PC-9 (cell line): ENCODE measurements at regions not wholly inside any gene's neighbourhood (a gene's known extent, or its start where the extent isn't known, plus 50 kb on each side); places are given as distances from the start of the nearest gene placed in this dataset.

Experiments used
- CTCF ChIP-seq: fragments of 200-600 bp; sonication (generic); conservative IDR thresholded peaks from 2 replicates; pipeline ENCODE4 v1.6.1; 2017; ENCODE audit warnings: mixed run types, antibody characterized with exemption, mild to moderate bottlenecking, moderate library complexity
- EZH2 ChIP-seq: fragments of 200-600 bp; sonication (generic); IDR thresholded peaks from 2 replicates; pipeline ENCODE4 v1.8.0; 2017; ENCODE audit warnings: antibody characterized with exemption, low read depth

DNA sequence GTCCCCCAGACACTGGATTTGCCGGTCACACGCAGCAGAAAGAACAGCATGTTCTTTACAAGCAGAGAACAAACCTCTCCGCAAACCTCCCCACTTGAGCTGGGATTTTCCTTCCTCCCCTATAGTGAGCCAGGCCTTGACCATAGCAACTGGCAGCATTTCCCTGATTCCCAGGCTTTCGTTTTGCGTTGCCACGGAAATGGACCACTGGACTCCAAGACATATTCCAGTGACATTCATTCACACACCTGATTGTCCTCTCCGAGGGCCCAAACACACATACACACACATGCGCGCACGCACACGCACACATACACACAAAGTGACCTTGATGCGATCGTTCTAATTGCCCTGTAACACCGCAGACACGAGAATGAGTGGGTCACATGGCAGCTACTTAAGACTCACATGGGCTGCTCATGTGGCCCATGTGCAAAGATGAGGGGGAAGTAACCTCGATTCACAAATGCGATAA, 80.9 kb upstream of the CPEB4 start:
- TF ChIP-seq CTCF, result no peak
- no peak for TF ChIP-seq EZH2
